ENCODE measurements at regions not wholly inside any gene's neighbourhood (a gene's known extent, or its start where the extent isn't known, plus 50 kb on each side); places are given as distances from the start of the nearest gene placed in this dataset.
"Not testable (repeated sequence)": the region's sequence is repeated elsewhere in the genome, so short reads cannot be mapped to it uniquely, and the experiment has no call there.

- DNase-seq (ENCODE audit: low read depth, low spot score) = no peak
These were observed 89.6 kb downstream of the DDX1 start for GRCh38 chr2:15681089-15681885.

GRCh38 chr2:15682354-15682753 is 90.7 kb downstream of the DDX1 start:
- no peak for DNase-seq (ENCODE audit: low read depth, low spot score)

GRCh38 chr2:15684161-15685039 is 92.7 kb downstream of the DDX1 start:
- no peak for DNase-seq (ENCODE audit: low read depth, low spot score)

- DNase-seq (ENCODE audit: low read depth, low spot score) = no peak
These were observed 93.5 kb downstream of the DDX1 start for GRCh38 chr2:15685143-15685542.

- DNase-seq (ENCODE audit: low read depth, low spot score) = no peak
These were observed 95.0 kb downstream of the DDX1 start for GRCh38 chr2:15686643-15687042.

GRCh38 chr2:15687243-15687642 is 95.6 kb downstream of the DDX1 start:
- DNase-seq (ENCODE audit: low read depth, low spot score) = no peak

GRCh38 chr2:15687720-15688119 is 96.1 kb downstream of the DDX1 start:
- no peak for DNase-seq (ENCODE audit: low read depth, low spot score)

GRCh38 chr2:15688924-15689568 is 97.4 kb downstream of the DDX1 start:
- no peak for DNase-seq (ENCODE audit: low read depth, low spot score)

- DNase-seq (ENCODE audit: low read depth, low spot score) = no peak
These were observed 98.0 kb downstream of the DDX1 start for GRCh38 chr2:15689654-15690053.

GRCh38 chr2:15691586-15692310 is 100.1 kb downstream of the DDX1 start:
- no peak for DNase-seq (ENCODE audit: low read depth, low spot score)

- no peak for DNase-seq (ENCODE audit: low read depth, low spot score)
These were observed 101.1 kb downstream of the DDX1 start for GRCh38 chr2:15692551-15693377.

GRCh38 chr2:15693382-15693781 is 101.7 kb downstream of the DDX1 start:
- DNase-seq (ENCODE audit: low read depth, low spot score) = no peak

- no peak for DNase-seq (ENCODE audit: low read depth, low spot score)
These were observed 102.4 kb downstream of the DDX1 start for GRCh38 chr2:15693926-15694588.

GRCh38 chr2:15694589-15694986 is 102.9 kb downstream of the DDX1 start:
- no peak for DNase-seq (ENCODE audit: low read depth, low spot score)

- DNase-seq (ENCODE audit: low read depth, low spot score) = no peak
These were observed 104.1 kb downstream of the DDX1 start for GRCh38 chr2:15695582-15696330.

- not testable (repeated sequence) for DNase-seq (ENCODE audit: low read depth, low spot score)
These were observed 105.0 kb downstream of the DDX1 start for GRCh38 chr2:15696606-15697170.

GRCh38 chr2:15700131-15700530 is 108.5 kb downstream of the DDX1 start:
- no peak for DNase-seq (ENCODE audit: low read depth, low spot score)

- no peak for DNase-seq (ENCODE audit: low read depth, low spot score)
These were observed 109.1 kb downstream of the DDX1 start for GRCh38 chr2:15700599-15701340.
